ENCODE measurements at regions not wholly inside any gene's neighbourhood (a gene's known extent, or its start where the extent isn't known, plus 50 kb on each side); places are given as distances from the start of the nearest gene placed in this dataset.
"Not testable (repeated sequence)": the region's sequence is repeated elsewhere in the genome, so short reads cannot be mapped to it uniquely, and the experiment has no call there.

DNA sequence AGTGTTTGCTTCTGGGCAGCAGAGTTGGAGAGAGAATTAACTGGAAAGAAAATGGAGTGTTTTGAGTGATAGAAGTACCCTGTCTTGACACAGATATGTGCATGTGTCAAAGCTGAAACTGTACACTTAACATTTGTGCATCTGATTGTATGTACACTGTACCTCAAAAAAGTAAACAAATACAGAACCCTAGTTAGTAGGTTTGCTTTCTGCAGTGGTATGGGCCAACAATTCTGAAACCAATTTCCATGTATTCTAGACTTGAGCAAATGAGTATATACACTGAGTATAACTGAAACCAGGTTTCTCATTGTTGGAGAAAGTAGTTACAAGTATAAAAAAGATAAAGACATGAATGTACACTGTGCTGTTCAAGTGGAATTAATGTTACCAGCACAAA lies 52.4 kb downstream of the ELAPOR2 start:
- DNase-seq (ENCODE audit: low read depth in 4 of 4, low spot score in 3 of 4) = no peak

DNA sequence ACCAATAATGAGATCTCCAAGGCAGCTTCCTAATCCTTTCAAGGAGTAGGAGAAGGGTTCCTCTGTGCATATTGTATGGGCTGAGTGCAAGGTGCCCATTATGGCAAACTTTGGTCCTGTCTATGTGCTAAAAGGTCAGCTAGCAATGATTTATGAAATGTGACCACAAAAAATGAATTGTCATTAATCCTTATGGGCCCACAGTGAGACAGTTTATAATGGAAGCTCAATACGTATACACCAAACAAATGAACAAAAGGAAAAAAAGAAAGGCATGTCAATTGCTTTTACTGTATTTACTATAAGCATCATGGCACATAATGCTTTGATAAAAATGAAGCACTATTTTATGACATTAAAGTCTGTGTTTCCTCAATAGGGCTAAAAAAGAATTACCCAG lies 54.5 kb downstream of the ELAPOR2 start:
- DNase-seq (ENCODE audit: low read depth in 4 of 4, low spot score in 3 of 4) = no peak

DNA sequence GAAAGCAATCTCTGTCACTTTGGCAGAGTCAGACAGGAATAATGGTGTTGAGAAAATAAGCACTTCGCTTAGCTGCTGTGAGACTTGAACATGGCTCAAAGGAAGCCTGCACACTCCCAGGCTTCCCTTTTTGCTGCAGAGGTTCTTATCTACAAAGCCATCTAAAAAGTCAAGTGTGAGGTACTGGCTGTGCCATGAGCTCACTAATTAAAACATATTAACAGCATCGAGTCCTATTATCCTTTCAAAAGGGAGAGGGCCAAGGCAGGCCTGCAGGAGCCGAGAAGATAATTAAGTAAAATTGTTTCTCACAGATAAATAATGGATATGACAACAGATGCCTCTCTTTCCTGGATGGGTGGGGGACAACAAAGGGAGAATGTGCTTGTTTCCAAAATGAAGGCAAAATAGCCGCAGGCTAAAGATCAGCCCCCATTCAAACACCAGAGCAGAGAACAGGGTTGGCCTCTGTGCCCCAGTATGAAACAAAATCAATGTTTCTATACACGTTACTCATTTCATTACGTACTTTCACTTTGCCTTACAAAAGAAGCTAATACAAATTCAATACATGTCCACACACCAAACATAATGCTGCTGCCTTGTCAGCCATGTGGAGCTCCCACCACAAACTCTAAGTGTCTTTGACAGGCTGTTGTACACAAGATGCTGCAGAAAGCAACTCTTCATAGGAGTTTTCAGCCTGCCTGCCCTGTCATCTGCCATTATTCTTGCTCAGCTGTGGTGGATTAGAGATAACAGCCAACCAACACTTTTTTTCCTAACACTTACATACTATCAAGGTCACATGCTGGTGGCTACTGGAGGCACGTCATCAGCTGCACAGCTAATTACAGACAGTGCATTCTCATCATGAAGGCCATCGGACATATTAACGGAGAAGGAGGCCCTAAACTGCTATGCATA lies 55.3 kb downstream of the ELAPOR2 start:
- DNase-seq (ENCODE audit: low read depth in 4 of 4, low spot score in 3 of 4) = no peak

DNA sequence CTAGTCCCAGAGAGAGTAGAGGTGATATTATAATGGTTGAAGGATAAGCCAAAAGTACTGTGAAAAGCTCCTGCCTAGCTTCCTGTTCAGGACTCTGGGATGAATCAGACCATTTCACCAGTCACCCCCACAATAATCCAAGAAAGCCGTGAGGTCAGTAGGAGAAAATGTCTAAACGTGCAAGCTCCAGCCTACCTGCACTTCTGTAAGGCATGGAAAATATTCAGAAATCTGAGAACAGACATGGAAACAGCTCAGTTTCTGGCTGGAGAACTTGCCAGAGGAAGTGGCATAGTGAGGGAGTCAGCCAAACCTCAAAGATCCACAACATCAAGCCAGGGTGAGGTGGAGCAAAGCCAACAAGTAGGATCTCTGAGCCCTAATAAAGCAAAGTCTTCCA lies 58.2 kb downstream of the ELAPOR2 start:
- no peak for DNase-seq (ENCODE audit: low read depth in 4 of 4, low spot score in 3 of 4)

DNA sequence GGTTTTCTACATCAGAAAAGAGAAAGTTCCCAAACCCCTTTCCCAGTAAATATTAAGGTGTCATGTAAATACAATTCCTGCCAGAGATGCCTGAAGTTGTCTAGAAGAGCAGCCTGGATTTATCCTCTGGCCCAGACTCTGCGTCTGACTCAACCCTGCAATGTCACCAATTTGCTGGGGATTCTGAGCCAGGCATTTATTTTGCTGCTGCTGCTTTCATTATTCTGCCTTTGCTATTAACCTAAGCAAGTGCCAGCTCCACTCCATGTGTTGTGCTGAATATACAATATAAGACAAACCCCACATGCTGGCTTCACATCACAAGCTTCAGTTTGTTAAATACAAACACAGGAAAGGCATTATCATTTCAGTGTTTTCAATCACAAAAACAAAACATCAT lies 59.1 kb downstream of the ELAPOR2 start:
- no peak for DNase-seq (ENCODE audit: low read depth in 4 of 4, low spot score in 3 of 4)

DNA sequence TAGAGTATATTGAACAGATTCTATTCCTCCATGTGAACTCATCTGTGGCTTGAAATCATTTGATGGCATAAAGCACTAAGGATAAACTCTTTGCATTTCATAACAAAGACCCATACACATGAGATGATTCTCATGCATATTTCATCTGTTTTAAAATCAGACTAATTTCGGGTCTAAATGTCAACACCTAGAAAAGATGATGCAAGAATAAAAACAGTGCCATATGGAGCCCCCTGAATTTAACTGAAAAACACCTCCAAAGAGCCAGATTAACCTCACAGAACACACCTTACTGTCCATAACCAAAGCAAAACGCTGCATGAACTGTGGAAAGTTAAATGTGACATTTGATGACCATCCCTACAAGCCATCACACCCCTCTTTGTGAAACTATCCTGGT lies 59.7 kb downstream of the ELAPOR2 start:
- no peak for DNase-seq (ENCODE audit: low read depth in 4 of 4, low spot score in 3 of 4)

DNA sequence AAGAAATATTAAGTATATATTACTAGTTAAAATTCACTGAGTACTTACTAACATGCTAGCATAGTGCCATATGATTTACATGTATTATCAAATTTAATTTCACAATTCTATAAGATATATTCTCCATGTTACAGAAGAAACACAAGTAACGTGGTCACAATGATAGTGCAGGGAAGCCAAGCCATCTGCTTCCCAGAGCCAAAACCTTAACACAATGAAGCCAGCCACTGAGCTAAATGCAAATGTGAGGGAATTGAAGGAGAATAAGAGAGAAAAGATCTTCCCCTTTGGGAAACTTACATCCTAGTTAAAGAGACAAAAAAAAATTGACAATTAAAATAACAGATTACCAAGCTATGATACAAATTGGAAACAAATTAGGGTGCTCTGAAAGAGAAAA lies 63.6 kb downstream of the ELAPOR2 start:
- DNase-seq (ENCODE audit: low read depth in 4 of 4, low spot score in 3 of 4) = no peak

DNA sequence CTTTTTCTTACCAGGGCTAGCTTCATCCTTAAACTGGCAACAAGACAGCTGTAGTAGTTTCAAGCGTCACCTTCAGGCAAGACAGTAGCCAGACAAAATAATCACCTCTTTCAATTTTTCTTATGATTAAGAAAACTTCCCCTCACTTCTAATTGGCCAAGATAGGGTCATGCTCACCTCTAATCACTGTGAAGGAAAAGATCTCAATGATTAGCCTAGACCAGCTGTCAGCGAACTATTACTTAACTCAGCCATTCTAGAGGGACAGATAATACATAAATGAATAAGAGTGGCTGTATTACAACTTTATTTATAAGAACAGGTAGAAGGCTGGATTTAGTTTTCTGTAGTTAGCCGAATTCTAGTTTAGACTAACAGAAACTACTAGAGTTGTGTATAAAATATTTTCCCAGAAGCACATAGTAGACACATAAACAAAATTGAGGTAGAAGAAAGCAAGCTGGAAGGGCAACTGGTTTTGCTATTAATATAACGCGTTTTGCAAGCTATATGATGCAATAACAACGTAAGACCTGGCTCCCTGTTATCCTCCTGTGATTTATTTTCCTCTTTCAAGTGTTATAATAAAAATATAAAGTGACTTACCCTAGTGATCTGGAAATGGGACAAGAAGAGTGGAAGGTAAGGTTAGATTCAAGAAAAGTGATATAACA lies 64.3 kb downstream of the ELAPOR2 start:
- DNase-seq (ENCODE audit: low read depth in 4 of 4, low spot score in 3 of 4) = no peak

DNA sequence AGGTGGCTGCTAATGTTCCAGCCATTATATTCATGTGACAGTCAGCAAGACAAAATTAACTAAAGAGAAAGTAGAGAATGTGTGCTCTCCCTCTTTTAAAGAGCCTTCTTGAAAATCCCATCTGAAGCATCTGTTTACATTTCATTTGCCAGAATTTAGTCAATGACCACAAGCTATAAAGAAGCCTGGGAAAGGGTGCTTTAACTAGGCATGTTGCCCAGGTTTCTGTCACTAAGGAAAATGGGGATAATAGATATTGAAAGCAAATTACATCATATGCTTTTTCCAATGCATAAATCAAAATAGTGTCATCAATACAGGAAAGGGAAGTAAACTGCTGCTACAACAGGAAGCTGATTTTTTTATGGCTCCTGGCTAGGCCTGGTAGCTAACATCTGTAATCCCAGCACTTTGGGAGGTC lies 67.7 kb downstream of the ELAPOR2 start:
- peak in 1 of 4 donors; percentile 2 for DNase-seq (ENCODE audit: low read depth in 4 of 4, low spot score in 3 of 4)

DNA sequence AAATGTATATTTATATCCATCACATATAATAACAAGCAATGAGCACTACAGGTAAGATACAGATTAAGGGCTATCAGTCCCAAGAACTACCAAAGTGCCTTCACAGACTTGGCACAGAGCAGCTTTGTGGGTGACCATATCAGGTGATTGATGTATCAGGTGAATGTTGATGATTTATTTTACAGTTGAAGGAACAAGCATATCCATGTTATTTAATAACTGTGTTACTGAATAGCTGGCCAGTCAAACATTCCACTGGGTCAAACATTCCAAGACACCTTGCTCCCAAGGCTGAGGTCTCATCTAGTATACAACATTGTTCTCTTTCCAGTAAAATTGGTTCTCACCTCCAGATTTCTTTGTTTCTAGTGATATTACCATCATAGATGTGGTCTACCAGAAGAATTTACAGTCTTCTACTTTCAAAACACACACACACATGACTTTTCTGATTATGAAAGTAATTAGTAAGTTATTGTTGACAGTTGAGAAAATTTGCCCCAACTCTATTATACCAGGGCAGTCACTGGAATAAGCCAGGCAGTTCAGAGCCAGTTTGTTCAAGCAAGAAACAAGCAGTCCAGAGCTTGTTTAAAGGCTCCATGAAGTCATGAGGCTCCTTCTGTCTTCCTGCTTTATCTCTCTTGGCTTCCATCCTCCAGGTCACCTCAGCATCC lies 68.2 kb downstream of the ELAPOR2 start:
- DNase-seq (ENCODE audit: low read depth in 4 of 4, low spot score in 3 of 4) = no peak

DNA sequence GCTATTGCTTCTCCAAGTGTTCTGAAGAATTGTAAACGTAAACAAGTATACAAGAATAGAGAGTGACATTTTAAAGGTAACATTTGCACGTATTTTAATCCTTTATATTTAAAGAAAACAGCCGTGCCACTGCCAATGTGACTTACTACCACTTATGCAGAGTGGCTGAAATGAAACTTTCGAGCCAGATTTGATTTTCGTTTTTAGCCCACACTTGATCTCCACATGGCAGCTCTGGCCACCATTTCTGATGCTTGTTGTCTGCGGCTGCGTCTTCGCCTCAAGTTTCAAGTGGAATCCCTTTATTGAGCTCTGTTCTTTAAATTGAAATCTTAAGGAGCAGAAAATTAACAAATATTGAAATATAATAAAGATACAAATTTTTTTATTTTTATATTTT lies 70.0 kb downstream of the ELAPOR2 start:
- no peak for DNase-seq (ENCODE audit: low read depth in 4 of 4, low spot score in 3 of 4)

DNA sequence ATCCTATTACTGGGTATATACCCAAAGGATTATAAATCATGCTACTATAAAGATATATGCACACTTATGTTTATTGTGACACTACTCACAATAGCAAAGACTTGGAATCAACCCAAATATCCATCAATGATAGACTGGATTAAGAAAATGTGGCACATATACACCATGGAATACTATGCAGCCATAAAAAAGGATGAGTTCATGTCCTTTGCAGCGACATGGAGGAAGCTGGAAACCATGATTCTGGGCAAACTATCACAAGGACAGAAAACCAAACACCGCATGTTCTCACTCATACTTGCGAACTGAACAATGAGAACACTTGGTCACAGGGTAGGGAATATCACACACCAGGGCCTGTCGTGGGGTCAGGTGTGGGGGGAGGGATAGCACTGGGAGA lies 71.6 kb downstream of the ELAPOR2 start:
- DNase-seq (ENCODE audit: low read depth in 4 of 4, low spot score in 3 of 4) = not testable (repeated sequence)

DNA sequence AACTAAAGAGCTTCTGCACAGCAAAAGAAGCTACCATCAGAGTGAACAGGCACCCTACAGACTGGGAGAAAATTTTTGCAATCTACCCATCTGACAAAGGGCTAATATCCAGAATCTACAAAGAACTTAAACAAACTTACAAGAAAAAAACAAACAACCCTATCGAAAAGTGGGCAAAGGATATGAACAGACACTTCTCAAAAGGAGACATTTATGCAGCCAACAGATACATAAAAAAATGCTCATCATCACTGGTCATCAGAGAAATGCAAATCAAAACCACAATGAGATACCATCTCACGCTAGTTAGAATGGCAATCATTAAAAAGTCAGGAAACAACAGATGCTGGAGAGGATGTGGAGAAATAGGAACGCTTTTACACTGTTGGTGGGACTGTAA lies 72.1 kb downstream of the ELAPOR2 start:
- DNase-seq (ENCODE audit: low read depth in 4 of 4, low spot score in 3 of 4) = not testable (repeated sequence)

DNA sequence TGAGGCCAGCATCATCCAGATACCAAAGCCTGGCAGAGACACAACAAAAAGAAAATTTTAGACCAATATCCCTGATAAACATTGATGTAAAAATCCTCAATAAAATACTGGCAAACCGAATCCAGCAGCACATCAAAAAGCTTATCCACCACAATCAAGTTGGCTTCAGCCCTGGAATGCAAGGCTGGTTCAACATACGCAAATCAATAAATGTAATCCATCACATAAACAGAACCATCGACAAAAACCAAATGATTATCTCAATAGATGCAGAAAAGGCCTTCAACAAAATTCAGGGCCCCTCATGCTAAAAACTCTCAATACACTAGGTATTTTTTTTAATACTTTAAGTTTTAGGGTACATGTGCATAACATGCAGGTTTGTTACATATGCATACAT lies 74.1 kb downstream of the ELAPOR2 start:
- not testable (repeated sequence) for DNase-seq (ENCODE audit: low read depth in 4 of 4, low spot score in 3 of 4)

DNA sequence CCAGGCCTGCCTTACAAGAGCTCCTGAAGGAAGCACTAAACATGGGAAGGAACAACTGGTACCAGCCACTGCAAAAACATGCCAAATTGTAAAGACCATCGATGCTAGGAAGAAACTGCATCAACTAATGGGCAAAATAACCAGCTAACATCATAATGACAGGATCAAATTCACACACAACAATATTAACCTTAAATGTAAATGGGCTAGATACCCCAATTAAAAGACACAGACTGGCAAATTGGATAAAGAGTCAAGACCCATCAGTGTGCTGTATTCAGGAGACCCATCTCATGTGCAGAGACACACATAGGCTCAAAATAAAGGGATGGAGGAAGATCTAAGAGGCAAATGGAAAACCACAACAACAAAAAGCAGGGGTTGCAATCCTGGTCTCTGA lies 75.8 kb downstream of the ELAPOR2 start:
- not testable (repeated sequence) for DNase-seq (ENCODE audit: low read depth in 4 of 4, low spot score in 3 of 4)

DNA sequence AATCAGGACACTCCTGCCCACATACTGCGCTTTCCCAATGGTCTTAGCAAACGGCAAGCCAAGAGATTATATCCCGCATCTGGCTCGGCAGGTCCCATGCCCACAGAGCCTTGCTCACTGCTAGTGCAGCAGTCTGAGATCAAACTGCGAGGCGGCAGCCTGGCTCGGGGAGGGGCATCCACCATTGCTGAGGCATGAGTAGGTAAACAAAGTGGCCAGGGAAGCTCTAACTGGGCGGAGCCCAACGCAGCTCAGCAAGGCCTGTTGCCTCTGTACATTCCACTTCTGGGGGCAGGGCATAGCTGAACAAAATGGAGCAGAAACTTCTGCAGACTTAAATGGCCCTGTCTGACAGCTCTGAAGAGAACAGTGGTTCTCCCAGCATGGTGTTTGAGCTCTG lies 77.5 kb downstream of the ELAPOR2 start:
- DNase-seq (ENCODE audit: low read depth in 4 of 4, low spot score in 3 of 4) = not testable (repeated sequence)

DNA sequence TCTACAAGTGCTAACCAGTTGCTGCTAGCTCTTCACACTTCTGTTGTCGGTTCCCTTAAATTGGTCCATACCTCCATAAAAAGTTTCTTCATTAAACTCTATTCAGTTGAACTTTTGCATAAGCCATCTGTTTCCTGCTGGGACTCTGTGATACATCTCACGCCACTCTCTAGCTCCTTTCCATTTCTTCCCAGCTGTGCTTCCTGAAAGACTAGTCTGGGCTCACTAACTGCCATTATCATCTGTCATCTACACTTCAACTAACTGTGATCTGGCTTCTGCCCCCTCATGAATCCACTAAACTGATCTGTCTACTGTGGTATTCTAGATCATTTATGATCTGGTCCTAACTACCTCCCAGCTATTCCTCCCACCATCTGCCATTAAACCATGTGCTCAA lies 78.3 kb downstream of the ELAPOR2 start:
- no peak for DNase-seq (ENCODE audit: low read depth in 4 of 4, low spot score in 3 of 4)

DNA sequence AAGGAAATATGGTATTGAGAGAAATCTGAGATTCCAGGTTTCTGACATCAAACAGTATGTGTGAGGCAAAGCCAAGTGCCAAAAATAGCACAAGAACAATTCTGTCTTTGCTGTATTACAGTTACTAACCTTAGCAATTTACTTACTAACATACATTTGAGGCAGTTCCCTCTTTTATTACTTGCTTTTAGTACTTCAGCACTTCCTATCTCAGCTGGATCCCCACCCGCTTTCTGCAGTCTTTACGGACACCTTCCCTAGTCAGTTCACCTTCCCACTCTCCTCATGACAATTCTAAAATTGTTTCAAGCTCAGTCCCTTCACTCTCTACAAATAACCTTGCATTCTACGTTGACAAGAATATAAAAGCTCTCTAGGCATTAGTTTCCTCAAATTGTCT lies 79.2 kb downstream of the ELAPOR2 start:
- DNase-seq (ENCODE audit: low read depth in 4 of 4, low spot score in 3 of 4) = no peak

DNA sequence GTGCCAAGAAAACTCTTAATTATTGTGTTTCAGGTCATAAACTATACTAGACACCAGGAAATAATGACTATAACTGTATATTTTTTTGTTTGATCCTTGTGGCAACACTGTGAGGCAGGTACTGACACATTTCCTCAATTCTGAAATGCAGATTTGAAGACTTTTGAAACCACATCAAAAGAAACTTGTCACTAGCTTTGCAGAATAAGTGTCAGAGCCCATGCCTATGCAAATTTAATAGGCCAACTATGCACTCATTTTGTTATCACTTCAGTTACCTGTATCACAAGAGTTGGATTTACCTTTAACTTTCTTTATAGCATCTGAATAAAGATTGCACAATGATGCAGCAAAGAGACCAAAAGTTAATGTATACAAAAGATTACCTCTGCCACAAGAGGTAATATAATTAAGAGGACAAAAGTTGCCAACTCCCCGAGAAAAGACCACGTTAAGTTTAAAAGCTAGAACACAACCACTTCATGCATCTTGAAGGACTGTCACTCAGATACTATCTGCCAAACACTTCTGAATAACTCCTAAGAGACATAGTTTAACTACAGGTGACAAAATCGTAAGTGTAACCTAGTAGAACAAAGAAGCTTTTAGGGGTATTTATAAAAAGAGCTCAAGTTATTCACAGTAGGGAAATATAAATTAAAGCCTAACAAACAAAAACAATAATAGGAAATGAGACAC lies 80.5 kb downstream of the ELAPOR2 start:
- DNase-seq (ENCODE audit: low read depth in 4 of 4, low spot score in 3 of 4) = no peak

DNA sequence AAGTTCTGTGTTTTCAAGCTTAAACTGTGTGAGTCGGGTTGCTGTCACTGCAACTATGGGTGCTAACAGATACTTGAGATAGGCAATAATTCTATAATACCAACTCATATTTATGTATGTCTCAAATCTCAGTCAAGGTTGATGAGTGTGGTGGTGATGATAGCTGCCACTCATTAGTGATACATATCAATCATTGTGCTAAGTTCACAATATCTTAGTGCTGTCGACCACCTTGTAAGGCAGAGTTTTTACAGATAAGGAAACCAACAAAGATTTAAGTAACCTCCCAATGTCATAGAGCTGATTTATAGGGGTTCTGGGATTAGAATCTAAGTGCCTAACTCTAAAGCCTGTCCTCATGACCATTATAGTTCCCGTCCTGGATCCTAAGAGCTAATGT lies 82.5 kb downstream of the ELAPOR2 start:
- DNase-seq (ENCODE audit: low read depth in 4 of 4, low spot score in 3 of 4) = no peak

DNA sequence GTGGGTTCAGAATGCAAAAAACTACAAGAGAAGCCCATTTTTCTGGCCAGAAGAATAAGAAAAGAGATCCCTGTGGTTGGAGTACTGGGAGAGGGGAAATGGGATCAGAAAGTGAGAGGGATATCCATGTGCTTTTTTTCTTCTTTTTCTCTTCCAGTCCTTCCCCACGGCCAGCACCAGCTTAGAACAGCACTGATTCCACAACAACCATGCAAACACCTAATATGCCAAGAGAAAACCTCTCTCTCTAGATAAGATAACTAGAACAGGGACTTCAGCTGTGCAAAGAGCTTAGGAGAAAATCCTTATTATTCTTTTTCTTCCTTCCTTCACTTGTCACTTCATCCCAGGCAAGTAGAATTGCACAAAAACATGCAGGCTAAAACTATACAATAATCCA lies 83.5 kb downstream of the ELAPOR2 start:
- DNase-seq (ENCODE audit: low read depth in 4 of 4, low spot score in 3 of 4) = no peak
